ENCODE measurements at regions not wholly inside any gene's neighbourhood (a gene's known extent, or its start where the extent isn't known, plus 50 kb on each side); places are given as distances from the start of the nearest gene placed in this dataset.
A peak's percentile ranks its signal among the peaks of the same experiment; 100 is the strongest.

DNA sequence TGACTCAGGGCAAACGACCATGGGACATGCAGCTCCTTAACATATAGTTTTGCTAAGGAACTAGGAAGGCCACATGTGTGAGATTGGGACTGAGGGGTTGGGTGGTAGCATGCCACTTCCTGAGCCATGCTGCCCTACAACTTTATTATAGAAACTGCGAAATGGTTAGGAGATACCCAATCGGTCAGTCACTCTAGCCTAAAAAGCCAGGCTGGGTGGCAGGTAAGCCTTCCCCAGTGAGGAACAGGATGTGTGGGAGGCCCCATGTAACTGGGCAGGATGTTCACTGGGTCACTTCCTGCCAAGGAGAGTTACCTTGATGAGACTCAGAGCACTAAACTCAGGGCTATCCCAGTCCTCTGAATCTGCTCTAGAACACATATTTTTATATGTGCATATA, 123.5 kb downstream of the MAP3K7 start:
- no peaks in the 10 kb centered on the region for H3K36me3 ChIP-seq (ENCODE audit: insufficient read depth, low read length)
- Mint-ChIP-seq H3K4me3 (peak overlapping the region in 6 of 7 donors; percentile 36 to 84 (median 60)), H3K36me3 (peaks cover 0 to 2% (median 0%) of the 10 kb centered on the region in 3 donors), H3K9me3 (no peaks in the 10 kb centered on the region), H3K4me1 (peaks cover 40 to 70% (median 68%) of the 10 kb centered on the region in 3 donors), H3K27me3 (no peaks in the 10 kb centered on the region), H3K27ac (peak overlapping the region in 7 of 8 donors; percentile 75 to 89 (median 83))
- ChIA-PET POLR2A (interaction anchor here (1.1 kb wide), 1 partner anchor 189 kb away, joined by 3 read pairs; no protein-coding TSS in a partner anchor), CTCF (interaction anchor here (1.2 to 1.7 kb wide), 2 partner anchors 9 to 70 kb away, joined by 4 to 5 read pairs; no protein-coding TSS in a partner anchor)
- peak in 4 of 5 donors; percentile 17 to 56 (median 32) for DNase-seq
- peak overlapping the region; percentile 2 for H3K4me3 ChIP-seq (ENCODE audit: low read length)
- no peak overlapping the region for H3K27ac ChIP-seq (ENCODE audit: low read depth, low read length)
- peaks cover 47% of the 10 kb centered on the region for H3K4me1 ChIP-seq (ENCODE audit: insufficient read depth, low read length)
- H3K27me3 ChIP-seq (ENCODE audit: insufficient read depth, low read length, poor library complexity, severe bottlenecking): no peaks in the 10 kb centered on the region
- H3K9me3 ChIP-seq (ENCODE audit: low read length): no peaks in the 10 kb centered on the region

GRCh38 chr6:90462102-90462501, 124.8 kb downstream of the MAP3K7 start:
- Histone ChIP-seq H3K27me3 (ENCODE audit: insufficient read depth, low read length, poor library complexity, severe bottlenecking) (no peaks in the 10 kb centered on the region), H3K27ac (ENCODE audit: low read depth, low read length) (no peak overlapping the region), H3K9me3 (ENCODE audit: low read length) (no peaks in the 10 kb centered on the region), H3K4me3 (ENCODE audit: low read length) (no peak overlapping the region), H3K4me1 (ENCODE audit: insufficient read depth, low read length) (peaks cover 55% of the 10 kb centered on the region), H3K36me3 (ENCODE audit: insufficient read depth, low read length) (no peaks in the 10 kb centered on the region)
- H3K9me3 Mint-ChIP-seq: no peaks in the 10 kb centered on the region
- no peak overlapping the region for H3K4me3 Mint-ChIP-seq
- peaks cover 0 to 2% (median 0%) of the 10 kb centered on the region in 3 donors for H3K36me3 Mint-ChIP-seq
- H3K27ac Mint-ChIP-seq: peak overlapping the region in 3 of 8 donors; percentile 5 to 58 (median 21)
- peaks cover 45 to 79% (median 76%) of the 10 kb centered on the region in 3 donors for H3K4me1 Mint-ChIP-seq
- CTCF ChIA-PET: interaction anchor here (1.4 to 2.1 kb wide), 4 partner anchors 10 to 48 kb away, joined by 3 to 8 read pairs (median 4); no protein-coding TSS in a partner anchor
- no peaks in the 10 kb centered on the region for H3K27me3 Mint-ChIP-seq
- POLR2A ChIA-PET: interaction anchor here (1.1 kb wide), 1 partner anchor 188 kb away, joined by 3 read pairs; no protein-coding TSS in a partner anchor
- DNase-seq: no peak

GRCh38 chr6:90461383-90461782, 125.5 kb downstream of the MAP3K7 start:
- Histone ChIP-seq H3K36me3 (ENCODE audit: insufficient read depth, low read length) (no peaks in the 10 kb centered on the region), H3K4me3 (ENCODE audit: low read length) (no peak overlapping the region), H3K9me3 (ENCODE audit: low read length) (no peaks in the 10 kb centered on the region), H3K4me1 (ENCODE audit: insufficient read depth, low read length) (peaks cover 55% of the 10 kb centered on the region), H3K27me3 (ENCODE audit: insufficient read depth, low read length, poor library complexity, severe bottlenecking) (no peaks in the 10 kb centered on the region), H3K27ac (ENCODE audit: low read depth, low read length) (no peak overlapping the region)
- POLR2A ChIA-PET: no interaction called here
- no peaks in the 10 kb centered on the region for H3K36me3 Mint-ChIP-seq
- no peaks in the 10 kb centered on the region for H3K9me3 Mint-ChIP-seq
- H3K27ac Mint-ChIP-seq: peak overlapping the region in 2 of 8 donors; percentile 5 to 81
- no peak for DNase-seq
- CTCF ChIA-PET: interaction anchor here (1.4 to 2.1 kb wide), 4 partner anchors 11 to 48 kb away, joined by 3 to 8 read pairs (median 4); no protein-coding TSS in a partner anchor
- H3K4me1 Mint-ChIP-seq: peaks cover 45 to 78% (median 69%) of the 10 kb centered on the region in 3 donors
- no peaks in the 10 kb centered on the region for H3K27me3 Mint-ChIP-seq
- H3K4me3 Mint-ChIP-seq: no peak overlapping the region

DNA sequence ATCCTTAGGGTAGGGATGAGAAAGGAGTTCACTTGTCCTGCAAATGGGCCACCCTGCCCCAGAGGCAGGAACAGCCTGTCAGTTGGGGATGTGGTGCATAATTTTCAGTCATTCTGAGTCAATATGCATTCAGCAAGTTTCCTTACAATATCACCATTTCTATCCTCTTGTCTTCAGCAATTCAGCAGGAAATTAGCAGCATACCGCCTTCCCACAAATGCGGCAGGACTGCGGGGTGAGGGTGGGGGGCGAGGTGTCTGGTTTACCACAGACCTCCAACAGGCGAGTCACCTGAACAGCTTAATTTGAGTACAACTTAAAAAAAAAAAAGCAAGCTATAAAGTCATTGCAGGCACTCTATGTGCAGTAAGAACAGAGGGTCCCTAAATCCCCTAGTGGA, 126.8 kb downstream of the MAP3K7 start:
- no peak for DNase-seq
- ChIA-PET POLR2A (no interaction called here), CTCF (interaction anchor here (0.8 to 2.0 kb wide), 3 partner anchors 17 to 186 kb away, joined by 3 to 4 read pairs (median 4); no protein-coding TSS in a partner anchor)
- H3K27me3 ChIP-seq (ENCODE audit: insufficient read depth, low read length, poor library complexity, severe bottlenecking): no peaks in the 10 kb centered on the region
- no peaks in the 10 kb centered on the region for H3K9me3 ChIP-seq (ENCODE audit: low read length)
- H3K36me3 ChIP-seq (ENCODE audit: insufficient read depth, low read length): no peaks in the 10 kb centered on the region
- peak overlapping the region in 3 of 7 donors; percentile 57 to 77 (median 77) for H3K4me3 Mint-ChIP-seq
- no peak overlapping the region for H3K4me3 ChIP-seq (ENCODE audit: low read length)
- no peaks in the 10 kb centered on the region for H3K36me3 Mint-ChIP-seq
- no peak overlapping the region for H3K27ac ChIP-seq (ENCODE audit: low read depth, low read length)
- H3K27me3 Mint-ChIP-seq: no peaks in the 10 kb centered on the region
- peaks cover 55% of the 10 kb centered on the region for H3K4me1 ChIP-seq (ENCODE audit: insufficient read depth, low read length)
- H3K4me1 Mint-ChIP-seq: peaks cover 45 to 72% (median 65%) of the 10 kb centered on the region in 3 donors
- peak overlapping the region in 5 of 8 donors; percentile 15 to 96 (median 52) for H3K27ac Mint-ChIP-seq
- no peaks in the 10 kb centered on the region for H3K9me3 Mint-ChIP-seq

DNA sequence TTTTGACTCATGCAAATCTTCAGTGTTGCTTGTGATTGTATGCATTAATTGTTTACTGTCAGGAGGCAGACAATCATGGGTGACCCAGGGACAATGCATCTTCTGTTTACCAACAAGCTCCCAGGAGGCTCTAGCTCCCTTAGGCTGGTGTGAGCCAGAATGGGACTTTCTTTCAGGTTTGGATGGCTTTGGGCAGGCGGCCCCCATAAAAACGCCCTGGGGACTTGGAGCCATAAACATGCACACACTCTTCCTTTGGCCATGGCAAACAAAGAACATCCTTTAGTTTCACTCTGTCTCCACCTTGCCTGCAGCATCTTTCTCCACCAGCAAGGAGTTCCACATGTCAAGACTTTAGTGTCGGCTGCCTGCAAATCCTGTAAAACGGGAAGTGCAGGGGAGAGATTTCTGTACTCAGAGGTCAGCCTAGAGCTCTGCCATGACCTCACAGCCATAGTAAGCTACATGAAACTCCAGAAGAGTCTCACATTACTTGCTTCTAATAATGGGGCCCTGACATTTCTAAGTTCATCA, 127.6 kb downstream of the MAP3K7 start:
- ChIA-PET CTCF (interaction anchor here (0.9 to 4.6 kb wide), 7 partner anchors 15 to 185 kb away, joined by 3 to 22 read pairs (median 4); no protein-coding TSS in a partner anchor), POLR2A (no interaction called here)
- Mint-ChIP-seq H3K36me3 (no peaks in the 10 kb centered on the region), H3K27me3 (no peaks in the 10 kb centered on the region), H3K9me3 (no peaks in the 10 kb centered on the region), H3K27ac (peak overlapping the region in 6 of 8 donors; percentile 32 to 90 (median 84)), H3K4me1 (peaks cover 42 to 67% (median 60%) of the 10 kb centered on the region in 3 donors), H3K4me3 (peak overlapping the region in 4 of 7 donors; percentile 63 to 77 (median 74))
- Histone ChIP-seq H3K4me3 (ENCODE audit: low read length) (no peak overlapping the region), H3K27ac (ENCODE audit: low read depth, low read length) (no peak overlapping the region), H3K9me3 (ENCODE audit: low read length) (no peaks in the 10 kb centered on the region), H3K36me3 (ENCODE audit: insufficient read depth, low read length) (no peaks in the 10 kb centered on the region), H3K27me3 (ENCODE audit: insufficient read depth, low read length, poor library complexity, severe bottlenecking) (no peaks in the 10 kb centered on the region), H3K4me1 (ENCODE audit: insufficient read depth, low read length) (peaks cover 49% of the 10 kb centered on the region)
- no peak for DNase-seq

DNA sequence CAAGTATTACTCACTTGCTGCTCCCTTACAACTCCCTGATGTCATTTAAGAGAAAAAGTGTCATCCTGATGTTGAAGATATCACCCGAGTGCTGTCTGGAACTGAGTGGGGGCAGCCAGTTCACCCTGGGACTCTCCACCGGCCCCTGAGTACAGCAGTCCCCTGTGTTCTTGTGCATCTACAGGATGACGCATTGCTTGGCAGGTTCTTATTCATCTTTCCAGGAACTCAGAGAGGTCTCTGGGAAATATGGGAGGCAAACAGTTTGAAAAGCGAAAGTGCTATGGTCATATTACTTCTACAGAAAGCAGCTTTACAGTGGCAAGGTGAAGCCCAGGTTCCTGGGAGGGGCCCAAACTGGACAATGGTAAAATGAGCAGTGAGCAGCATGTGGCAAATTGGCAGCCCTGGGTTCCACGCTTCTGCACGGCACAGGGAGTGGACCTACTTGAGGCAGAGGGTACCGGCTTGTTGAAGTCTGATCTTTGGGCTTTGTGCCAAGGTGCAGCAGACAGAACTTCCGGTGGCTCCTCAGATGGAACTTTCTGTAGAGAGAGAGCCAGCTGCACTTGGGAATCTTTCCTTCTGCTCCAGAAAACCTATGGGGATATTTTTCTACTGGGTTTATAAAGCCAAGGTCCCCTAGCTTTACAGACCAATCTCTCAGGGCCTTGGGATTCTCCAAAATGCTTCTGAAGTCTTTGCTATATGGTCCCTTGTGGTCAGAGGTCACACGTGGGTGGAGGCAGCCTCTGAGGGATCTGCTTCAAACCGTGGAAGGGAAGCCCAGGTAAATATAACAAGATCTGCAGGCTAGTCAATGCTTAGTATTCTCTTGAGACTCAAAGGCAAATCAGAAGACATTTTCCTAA, 128.3 kb downstream of the MAP3K7 start:
- peaks cover 42% of the 10 kb centered on the region for H3K4me1 ChIP-seq (ENCODE audit: insufficient read depth, low read length)
- POLR2A ChIA-PET: no interaction called here
- H3K36me3 ChIP-seq (ENCODE audit: insufficient read depth, low read length): no peaks in the 10 kb centered on the region
- H3K27me3 ChIP-seq (ENCODE audit: insufficient read depth, low read length, poor library complexity, severe bottlenecking): no peaks in the 10 kb centered on the region
- CTCF ChIA-PET: interaction anchor here (0.9 to 4.6 kb wide), 6 partner anchors 14 to 184 kb away, joined by 3 to 22 read pairs (median 4); no protein-coding TSS in a partner anchor
- H3K4me3 ChIP-seq (ENCODE audit: low read length): peak overlapping the region; percentile 20
- H3K4me3 Mint-ChIP-seq: peak overlapping the region in 6 of 7 donors; percentile 6 to 77 (median 72)
- H3K4me1 Mint-ChIP-seq: peaks cover 39 to 61% (median 53%) of the 10 kb centered on the region in 3 donors
- DNase-seq: peak in 4 of 5 donors; percentile 16 to 64 (median 38)
- peak overlapping the region; percentile 66 for H3K27ac ChIP-seq (ENCODE audit: low read depth, low read length)
- H3K9me3 ChIP-seq (ENCODE audit: low read length): no peaks in the 10 kb centered on the region
- H3K27me3 Mint-ChIP-seq: no peaks in the 10 kb centered on the region
- no peaks in the 10 kb centered on the region for H3K9me3 Mint-ChIP-seq
- H3K36me3 Mint-ChIP-seq: no peaks in the 10 kb centered on the region
- peak overlapping the region in 7 of 8 donors; percentile 43 to 90 (median 81) for H3K27ac Mint-ChIP-seq

DNA sequence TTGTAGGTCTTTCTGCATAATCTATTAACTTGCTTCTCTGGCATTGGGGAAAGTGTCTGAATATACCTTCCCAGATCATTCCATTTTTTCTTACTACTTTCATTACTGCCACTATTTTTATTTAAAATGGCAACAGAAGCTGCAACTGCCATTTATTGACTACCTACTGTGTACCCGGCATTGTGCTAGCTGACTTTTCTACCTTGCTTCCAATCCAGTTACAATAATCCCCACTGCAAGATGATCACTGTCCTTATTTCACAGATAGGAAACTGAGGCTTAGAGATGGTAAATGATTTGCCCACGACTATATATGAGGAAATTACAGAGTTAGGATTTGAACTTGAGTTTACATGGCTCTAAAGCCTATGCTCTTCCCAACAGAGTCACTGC, 129.0 kb downstream of the MAP3K7 start:
- peak overlapping the region in 3 of 7 donors; percentile 25 to 77 (median 77) for H3K4me3 Mint-ChIP-seq
- peak overlapping the region in 7 of 8 donors; percentile 25 to 90 (median 78) for H3K27ac Mint-ChIP-seq
- no peaks in the 10 kb centered on the region for H3K9me3 Mint-ChIP-seq
- no peaks in the 10 kb centered on the region for H3K36me3 ChIP-seq (ENCODE audit: insufficient read depth, low read length)
- H3K4me3 ChIP-seq (ENCODE audit: low read length): no peak overlapping the region
- H3K36me3 Mint-ChIP-seq: no peaks in the 10 kb centered on the region
- ChIA-PET CTCF (interaction anchor here (1.2 to 4.6 kb wide), 4 partner anchors 13 to 517 kb away, joined by 3 to 22 read pairs (median 6); no protein-coding TSS in a partner anchor), POLR2A (no interaction called here)
- no peaks in the 10 kb centered on the region for H3K27me3 Mint-ChIP-seq
- H3K27ac ChIP-seq (ENCODE audit: low read depth, low read length): peak overlapping the region; percentile 66
- DNase-seq: no peak
- peaks cover 35% of the 10 kb centered on the region for H3K4me1 ChIP-seq (ENCODE audit: insufficient read depth, low read length)
- H3K4me1 Mint-ChIP-seq: peaks cover 33 to 55% (median 46%) of the 10 kb centered on the region in 3 donors
- no peaks in the 10 kb centered on the region for H3K27me3 ChIP-seq (ENCODE audit: insufficient read depth, low read length, poor library complexity, severe bottlenecking)
- no peaks in the 10 kb centered on the region for H3K9me3 ChIP-seq (ENCODE audit: low read length)
